GM19328 (cell line): ENCODE measurements at regions not wholly inside any gene's neighbourhood (a gene's known extent, or its start where the extent isn't known, plus 50 kb on each side); places are given as distances from the start of the nearest gene placed in this dataset.

Experiments used
- ATAC-seq: cut with Tn5 transposase; IDR thresholded peaks from one replicate; pipeline ENCODE4 v1.9.1; 2021; ENCODE audit warnings: mild to moderate bottlenecking, moderate library complexity; ENCODE audit not compliant: unreplicated experiment

- ATAC-seq: no peak
Measured at GRCh38 chr7:118013252-118014010, 140.2 kb upstream of the CTTNBP2 start.

DNA sequence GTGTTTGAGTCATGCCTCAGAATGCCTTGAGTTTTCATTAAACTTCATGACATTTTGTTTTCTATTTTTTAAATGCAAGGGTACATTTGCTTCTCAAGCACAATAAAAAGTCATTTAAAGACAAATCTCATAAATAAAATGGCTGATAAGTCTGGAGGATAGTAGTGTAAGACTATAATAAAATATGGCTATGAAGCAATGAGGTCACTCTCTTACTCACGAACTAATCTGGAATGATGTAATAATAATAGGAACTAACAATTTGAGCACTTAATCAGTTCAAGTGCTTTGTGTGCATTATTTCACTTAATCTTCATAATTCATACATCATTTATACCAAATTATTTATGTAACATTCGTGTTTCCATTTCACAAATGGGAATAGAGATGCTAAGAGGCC lies 149.3 kb upstream of the CTTNBP2 start:
- no peak for ATAC-seq

GRCh38 chr7:118026791-118027190 lies 153.6 kb upstream of the CTTNBP2 start:
- ATAC-seq: no peak

- ATAC-seq: no peak
Measured at GRCh38 chr7:118028226-118028625, 155.0 kb upstream of the CTTNBP2 start.

DNA sequence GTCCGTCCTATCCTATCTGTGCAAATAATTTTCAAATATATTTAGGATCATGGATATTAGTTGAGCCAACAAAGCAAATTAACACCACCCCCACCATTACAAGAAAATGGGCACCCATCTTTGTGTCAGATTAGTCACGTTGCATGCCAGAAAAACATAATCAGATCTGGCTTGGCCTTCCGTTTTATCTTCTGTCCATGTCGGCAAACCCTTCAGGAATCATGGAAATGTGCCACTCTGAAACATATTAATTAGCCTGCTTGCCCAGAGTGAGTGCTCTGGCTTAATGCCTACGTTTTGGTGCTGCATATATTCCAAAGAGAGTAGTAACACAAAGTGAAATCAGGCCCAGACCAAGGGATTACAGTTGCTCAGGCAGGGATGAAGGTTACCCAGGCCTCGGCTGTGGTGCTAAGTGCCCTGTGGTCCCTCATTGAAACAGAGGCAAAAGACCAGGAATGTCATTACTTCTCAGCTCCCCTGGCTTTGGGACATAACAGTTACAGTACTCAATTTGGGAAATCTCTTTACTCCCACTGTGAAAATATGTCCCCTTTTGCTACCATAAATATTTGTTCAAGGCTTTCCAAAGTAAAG lies 154.0 kb upstream of the LSM8 start:
- no peak for ATAC-seq

- no peak for ATAC-seq
Measured at GRCh38 chr7:118033273-118033672, 150.7 kb upstream of the LSM8 start.

DNA sequence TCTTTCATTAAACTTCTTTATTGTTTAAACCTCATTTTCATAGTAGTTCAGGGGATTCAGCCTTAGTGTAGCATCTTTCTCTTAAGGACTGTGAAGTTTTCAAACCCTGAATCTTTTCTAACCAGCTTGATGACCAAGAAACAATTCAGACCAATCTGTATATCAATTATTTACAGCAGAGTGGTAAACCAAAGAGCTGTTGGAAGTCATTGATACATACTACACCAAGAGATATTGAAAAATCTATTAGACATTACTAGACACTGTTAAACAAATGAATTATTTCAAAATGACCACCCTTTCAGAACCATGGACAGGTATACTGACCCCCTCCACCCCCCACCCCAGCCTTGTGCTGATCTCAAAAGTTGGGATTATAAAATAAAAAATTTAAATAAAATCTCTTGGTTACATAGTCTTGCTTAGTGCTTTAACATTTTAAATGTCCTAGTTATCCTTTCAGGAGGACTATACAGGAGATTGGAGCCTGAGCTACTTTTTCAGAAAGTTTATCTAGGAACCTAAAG lies 143.9 kb upstream of the LSM8 start:
- no peak for ATAC-seq

DNA sequence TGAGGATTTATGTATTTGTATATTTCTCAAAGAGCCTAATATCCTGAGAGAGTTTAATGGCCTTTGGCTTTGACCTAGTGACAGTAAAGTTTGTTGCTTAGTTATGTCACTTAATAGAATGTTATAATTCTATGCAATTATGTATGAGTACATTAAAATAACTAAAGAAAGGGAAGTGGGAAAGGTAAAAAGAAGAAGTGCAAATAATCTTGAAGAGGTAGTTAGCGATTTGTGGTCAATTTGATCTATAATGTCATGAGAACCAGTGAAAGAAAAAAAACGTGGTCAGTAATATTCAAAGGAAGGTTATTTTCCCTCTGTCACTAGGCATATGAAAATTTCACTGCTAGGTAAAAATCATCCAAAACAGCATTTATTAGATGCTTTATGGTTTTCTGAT lies 143.4 kb upstream of the LSM8 start:
- ATAC-seq: peak; percentile 54

DNA sequence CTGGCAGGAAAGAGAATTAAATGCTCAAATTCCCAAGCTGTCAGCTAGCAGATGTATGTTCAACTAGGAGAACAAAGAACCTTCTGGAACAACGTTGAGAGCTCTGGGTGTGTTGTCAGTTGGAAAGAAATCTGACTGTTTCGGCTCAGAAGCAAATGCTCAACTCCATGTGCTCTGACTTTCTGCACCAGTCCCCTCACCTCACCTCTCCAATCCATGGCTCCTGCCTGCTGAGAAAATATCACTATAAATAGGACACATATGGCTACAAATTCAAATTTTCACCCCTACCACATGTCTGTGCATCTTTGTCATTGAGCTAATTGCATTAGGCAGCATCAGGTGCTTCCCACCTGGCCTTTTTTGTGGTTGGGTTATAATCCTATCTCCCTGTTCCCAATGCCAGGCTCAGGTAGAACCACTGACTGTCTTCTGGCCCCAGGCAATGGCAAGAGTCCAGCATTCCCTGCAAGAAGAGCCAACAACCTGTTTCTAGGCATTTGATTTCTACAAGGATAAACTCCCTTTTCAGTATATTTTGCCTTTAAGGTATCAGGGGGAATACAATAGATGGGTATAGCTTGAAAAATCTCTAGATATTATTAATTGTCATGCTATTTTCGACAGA lies 142.6 kb upstream of the LSM8 start:
- no peak for ATAC-seq

DNA sequence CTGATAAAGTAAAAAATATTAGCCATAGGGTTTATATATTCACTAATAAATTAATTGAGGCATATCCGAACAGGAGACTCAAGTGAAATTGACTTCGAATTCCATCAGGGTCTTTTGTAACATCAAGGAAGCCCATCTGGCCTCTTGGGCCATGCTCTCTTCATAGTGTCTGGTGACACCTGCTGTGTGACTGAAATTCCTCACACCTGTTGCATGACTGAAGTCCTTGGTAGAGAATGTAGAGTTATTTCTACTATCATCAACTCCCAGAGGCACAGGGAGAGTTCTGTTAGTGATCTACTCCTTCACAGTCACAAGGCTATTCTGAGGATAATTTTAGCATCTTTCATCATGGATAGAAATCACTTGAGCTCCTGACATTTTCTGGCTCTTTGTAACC lies 138.3 kb upstream of the LSM8 start:
- no peak for ATAC-seq

- no peak for ATAC-seq
Measured at GRCh38 chr7:118046086-118046485, 137.9 kb upstream of the LSM8 start.

- ATAC-seq: no peak
Measured at GRCh38 chr7:118046801-118047200, 137.2 kb upstream of the LSM8 start.

- ATAC-seq: no peak
Measured at GRCh38 chr7:118052336-118052735, 131.6 kb upstream of the LSM8 start.

DNA sequence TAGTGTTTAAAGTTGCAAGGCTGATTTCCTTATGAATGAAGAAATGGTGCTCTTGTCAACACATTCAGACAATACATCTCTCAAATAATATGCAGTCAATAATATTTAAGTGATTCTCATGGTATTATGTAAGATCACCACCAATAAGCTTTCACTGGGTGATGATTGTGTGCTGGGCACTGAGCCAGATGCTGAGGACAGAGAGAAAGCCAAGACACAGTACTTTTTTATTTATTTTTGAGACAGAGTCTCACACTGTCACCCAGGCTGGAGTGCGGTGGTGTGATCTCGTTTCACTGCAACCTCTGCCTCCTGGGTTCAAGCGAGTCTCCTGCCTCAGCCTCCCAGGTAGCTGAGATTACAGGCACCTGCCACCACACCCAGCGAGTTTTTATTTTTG lies 130.6 kb upstream of the LSM8 start:
- ATAC-seq: no peak

- no peak for ATAC-seq
Measured at GRCh38 chr7:118054529-118054928, 129.4 kb upstream of the LSM8 start.

DNA sequence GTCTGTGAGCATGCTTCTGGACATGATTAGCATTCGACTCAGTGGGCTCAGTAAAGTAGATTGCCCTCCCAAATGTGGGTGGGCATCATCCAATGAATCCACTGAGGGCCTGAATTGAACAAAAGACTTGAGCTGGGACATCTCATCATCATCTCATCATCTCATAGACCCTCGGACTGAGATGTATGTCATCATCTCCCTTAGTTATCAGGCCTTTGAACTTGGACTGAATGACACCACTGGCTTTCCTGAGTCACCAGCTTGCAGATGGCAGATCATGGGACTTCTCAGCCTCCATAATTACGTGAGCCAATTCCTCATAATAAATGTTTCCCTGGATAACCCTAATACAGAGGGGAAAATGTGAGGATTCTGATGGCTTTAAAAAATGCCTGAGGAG lies 128.3 kb upstream of the LSM8 start:
- no peak for ATAC-seq

GRCh38 chr7:118057404-118057803 lies 126.6 kb upstream of the LSM8 start:
- no peak for ATAC-seq

GRCh38 chr7:118059209-118059608 lies 124.8 kb upstream of the LSM8 start:
- ATAC-seq: no peak

DNA sequence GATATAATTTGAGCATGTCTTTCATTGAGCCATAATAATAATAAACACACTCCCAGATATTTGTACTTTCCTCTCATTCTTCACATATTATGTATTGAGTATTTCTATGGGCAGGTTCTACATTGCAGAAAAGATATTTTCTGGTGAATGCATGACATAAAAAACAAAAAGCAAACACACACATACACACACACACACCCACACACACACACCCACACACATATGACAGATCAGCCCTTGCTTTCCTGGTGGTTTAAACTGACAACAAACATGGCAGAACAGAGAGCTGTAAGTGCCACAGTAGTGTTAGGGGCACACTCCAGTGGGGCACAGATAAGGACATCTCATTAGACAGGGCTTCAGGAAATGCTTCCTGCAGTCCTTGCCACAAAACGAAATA lies 123.3 kb upstream of the LSM8 start:
- ATAC-seq: no peak

DNA sequence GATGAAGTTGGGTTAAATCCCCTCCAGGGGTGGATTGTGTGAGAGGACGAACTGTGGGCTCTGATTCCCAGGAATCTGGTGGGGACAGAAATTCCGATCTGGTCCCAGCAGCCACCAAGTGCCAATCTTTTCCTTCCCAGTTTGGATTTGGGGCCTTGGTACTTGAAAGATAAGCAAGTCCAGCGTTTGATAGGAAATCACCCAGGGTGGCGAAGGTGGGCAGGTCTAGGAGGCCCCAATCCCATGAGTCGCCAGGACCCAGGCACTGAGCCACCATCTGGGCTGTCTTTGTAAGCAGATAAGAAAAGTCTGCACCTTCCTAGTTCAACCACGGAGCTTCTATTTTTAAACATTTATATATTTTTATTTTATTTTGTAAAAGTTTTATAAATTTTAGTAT lies 122.6 kb upstream of the LSM8 start:
- no peak for ATAC-seq

GRCh38 chr7:118072893-118073674 lies 110.9 kb upstream of the LSM8 start:
- ATAC-seq: no peak
